Tibial nerve (tissue), 4 donors: ENCODE measurements at regions not wholly inside any gene's neighbourhood (a gene's known extent, or its start where the extent isn't known, plus 50 kb on each side); places are given as distances from the start of the nearest gene placed in this dataset.

Experiments used
- CTCF ChIP-seq, 5 experiments: fragments of 200-600 bp in 3 of 5; fragments of 450-650 bp in 2 of 5; sonication (generic) in 3 of 5; IDR thresholded peaks; one replicate each; pipeline ENCODE4 v1.5.1; 2016 to 2019; ENCODE audit warnings: antibody characterized with exemption in 5 of 5, mild to moderate bottlenecking in 3 of 5, moderate library complexity in 2 of 5
- EP300 ChIP-seq, 2 donors: sonication (generic); formaldehyde crosslinking; IDR thresholded peaks; one replicate each; pipeline ENCODE4 v1.6.1; 2017; ENCODE audit warnings: antibody characterized with exemption in 2 of 2, mild to moderate bottlenecking in 1 of 2
- POLR2A ChIP-seq, 2 donors: fragments of 450-650 bp; IDR thresholded peaks; one replicate each; pipeline ENCODE4 v1.6.1; 2017; ENCODE audit warnings: antibody characterized with exemption in 2 of 2, mild to moderate bottlenecking in 2 of 2, moderate library complexity in 2 of 2

DNA sequence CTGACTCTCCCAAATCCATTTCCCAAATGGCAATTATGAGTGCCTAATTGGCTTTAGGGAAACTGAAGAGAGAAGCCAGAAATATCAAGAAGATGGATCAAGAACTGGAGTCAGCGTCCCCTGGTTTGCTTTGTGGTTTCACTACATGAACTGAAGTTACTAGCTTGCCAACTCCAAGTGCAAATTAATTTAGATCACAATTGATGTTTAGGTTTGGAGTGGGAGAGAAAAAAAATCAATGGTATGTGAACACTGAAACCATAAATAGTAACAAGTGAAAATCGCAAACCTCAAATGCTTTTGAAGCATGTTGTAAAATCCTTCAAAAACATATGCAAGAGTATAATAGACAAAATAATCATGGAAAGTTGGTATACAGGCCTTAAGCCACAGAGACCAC is 1528.6 kb upstream of the SLC10A2 start:
- TF ChIP-seq CTCF (IDR thresholded peaks at IDR 0.05) (no peak), POLR2A (IDR thresholded peaks at IDR 0.05) (no peak), EP300 (IDR thresholded peaks at IDR 0.05) (no peak)
